GM12878 (cell line): ENCODE measurements at regions not wholly inside any gene's neighbourhood (a gene's known extent, or its start where the extent isn't known, plus 50 kb on each side); places are given as distances from the start of the nearest gene placed in this dataset.

Experiments used
- ATAC-seq: fragments of 200-7000 bp; cut with Tn5 transposase; 3 replicates; pipeline ENCODE4 v1.9.1; 2020; ENCODE audit warnings: mild to moderate bottlenecking, moderate library complexity
- BruUV-seq: library from RNA; stranded (reverse); fragments of 400-500 nt; replicated peaks from 2 replicates; lab custom pipeline; 2021; lab: Mats Ljungman, UMichigan
- CTCF ChIA-PET: fragments of 300-600 bp; sonication (Branson Sonifier 250); formaldehyde crosslinking; extraction: SDS; loops from one replicate; lab custom pipeline; 2021; ENCODE audit warnings: inconsistent platforms; lab: Yijun Ruan, JAX
- POLR2A ChIA-PET: fragments of 350-600 bp; formaldehyde crosslinking; extraction: SDS; loops from one replicate; lab custom pipeline; 2021; ENCODE audit warnings: inconsistent platforms; lab: Charles Lee
- RAD21 ChIA-PET: fragments of 300-600 bp; sonication (Branson Sonifier 250); formaldehyde crosslinking; loops from one replicate; lab custom pipeline; 2023; ENCODE audit warnings: antibody characterized with exemption; ENCODE audit not compliant: unreplicated experiment; lab: Charles Lee
- SMC1A ChIA-PET: fragments of 300-600 bp; sonication (Branson Sonifier 250); formaldehyde crosslinking; loops from one replicate; lab custom pipeline; 2023; ENCODE audit not compliant: unreplicated experiment, uncharacterized antibody; lab: Charles Lee
- DNase-seq: peaks from one replicate; pipeline ENCODE4 v3.0.0-alpha.2; 2011; ENCODE audit warnings: low read depth, low spot score
- FAIRE-seq: peaks from 3 replicates; lab custom pipeline; 2011; peaks lifted over from hg19 to GRCh38; lab: Jason Lieb, UNC
- H2AFZ ChIP-seq: 2 replicates; pipeline ENCODE4 v1.6.0; 2011; ENCODE audit warnings: low read depth, low read length, control low read depth; ENCODE audit not compliant: control insufficient read depth
- H3K27ac ChIP-seq: 2 replicates; pipeline ENCODE4 v1.5.1; 2011; ENCODE audit warnings: control low read depth; ENCODE audit not compliant: control insufficient read depth, insufficient read depth
- H3K27me3 ChIP-seq, 2 experiments: replicated peaks in 1 of 2; 2 replicates each; pipeline versions ENCODE4 v1.6.0 to v1.6.1; 2011; ENCODE audit warnings: low read length in 1 of 2; ENCODE audit not compliant: control insufficient read depth in 2 of 2, insufficient read depth in 2 of 2
- H3K36me3 ChIP-seq, 2 experiments: 2 replicates each; pipeline ENCODE4 v1.5.1; 2011; ENCODE audit warnings: low read length in 1 of 2; ENCODE audit not compliant: control insufficient read depth in 2 of 2, insufficient read depth in 2 of 2
- H3K4me1 ChIP-seq: 2 replicates; pipeline ENCODE4 v1.6.1; 2011; ENCODE audit warnings: mild to moderate bottlenecking, low read length, moderate library complexity, mixed read lengths; ENCODE audit not compliant: control insufficient read depth, insufficient read depth
- H3K4me2 ChIP-seq: 2 replicates; pipeline ENCODE4 v1.6.0; 2011; ENCODE audit warnings: control low read depth; ENCODE audit not compliant: control insufficient read depth, insufficient read depth
- H3K4me3 ChIP-seq: fragments of 200-600 bp; sonication (generic); 2 replicates; pipeline ENCODE4 v1.5.1; 2016
- H3K79me2 ChIP-seq: 2 replicates; pipeline ENCODE4 v1.6.0; 2011; ENCODE audit warnings: low read length; ENCODE audit not compliant: control insufficient read depth, insufficient read depth
- H3K9ac ChIP-seq: 2 replicates; pipeline ENCODE4 v1.8.0; 2011; ENCODE audit warnings: low read length, control low read depth, mixed read lengths; ENCODE audit not compliant: control insufficient read depth, insufficient read depth
- H3K9me3 ChIP-seq: replicated peaks from 3 replicates; pipeline ENCODE4 v1.5.1; 2011; ENCODE audit warnings: mild to moderate bottlenecking, low read length; ENCODE audit not compliant: control insufficient read depth, insufficient read depth
- H4K20me1 ChIP-seq: 2 replicates; pipeline ENCODE4 v1.6.0; 2011; ENCODE audit not compliant: control insufficient read depth, insufficient read depth
- CHD1 ChIP-seq: IDR thresholded peaks from 2 replicates; pipeline ENCODE4 v1.6.1; 2012; ENCODE audit warnings: low read depth, low read length, improper control_type of control experiment
- CTCF ChIP-seq, 3 experiments: IDR thresholded peaks in 2 of 3; conservative IDR thresholded peaks in 1 of 3; 2 replicates each; pipeline ENCODE4 v1.5.1; 2011; ENCODE audit warnings: low read depth in 3 of 3, low read length in 3 of 3, mild to moderate bottlenecking in 3 of 3, control low read depth in 2 of 3, moderate library complexity in 2 of 3, inconsistent platforms in 1 of 3, mixed read lengths in 1 of 3; ENCODE audit not compliant: control insufficient read depth in 2 of 3, insufficient read depth in 1 of 3; ENCODE audit errors: extremely low read depth in 1 of 3
- EGR1 ChIP-seq, 2 experiments: IDR thresholded peaks; 1 replicate in 1 of 2; 2 replicates in 1 of 2; pipeline ENCODE4 v1.6.1; 2011 to 2012; ENCODE audit warnings: low read depth in 2 of 2, low read length in 2 of 2, borderline replicate concordance in 1 of 2, mild to moderate bottlenecking in 1 of 2, moderate library complexity in 1 of 2
- FOXM1 ChIP-seq: IDR thresholded peaks from 2 replicates; pipeline ENCODE4 v1.6.1; 2012; ENCODE audit warnings: low read depth, mild to moderate bottlenecking, inconsistent platforms, low read length, moderate library complexity
- PAX8 ChIP-seq: fragments of 450-650 bp; IDR thresholded peaks from 2 replicates; pipeline ENCODE4 v1.6.1; 2017; ENCODE audit warnings: mild to moderate bottlenecking, moderate library complexity
- POLR2AphosphoS5 ChIP-seq: IDR thresholded peaks from 2 replicates; pipeline ENCODE4 v1.6.1; 2011; ENCODE audit warnings: mild to moderate bottlenecking, low read length, inconsistent platforms
- PRDM15 ChIP-seq: fragments of 450-650 bp; formaldehyde crosslinking; IDR thresholded peaks from 2 replicates; pipeline ENCODE4 v1.4.0; 2020; ENCODE audit warnings: mild to moderate bottlenecking, moderate library complexity
- RUNX3 ChIP-seq: IDR thresholded peaks from 2 replicates; pipeline ENCODE4 v1.6.1; 2012; ENCODE audit warnings: low read length, inconsistent platforms
- TAF1 ChIP-seq: IDR thresholded peaks from 2 replicates; pipeline ENCODE4 v1.6.1; 2011; ENCODE audit warnings: mild to moderate bottlenecking, low read depth, low read length, borderline replicate concordance
- YY1 ChIP-seq: IDR thresholded peaks from 2 replicates; pipeline ENCODE4 v1.6.1; 2011; ENCODE audit warnings: low read depth, mild to moderate bottlenecking, low read length
- ZNF207 ChIP-seq: fragments of 450-650 bp; IDR thresholded peaks from 2 replicates; pipeline ENCODE4 v1.6.1; 2014; ENCODE audit warnings: antibody characterized with exemption, mild to moderate bottlenecking, borderline replicate concordance
- WGBS: methylation state at CpG from one replicate; pipeline ENCODE4 v1.1.6; 2016; ENCODE audit warnings: low lambda C conversion rate; ENCODE audit not compliant: insufficient replicate concordance, insufficient coverage; ENCODE audit errors: missing lambda C conversion rate; 5-methylcytosine and 5-hydroxymethylcytosine counted together
- in situ Hi-C: fragments of 300-500 bp; cut with MboI; formaldehyde crosslinking; loops from 9 replicates; pipeline ENCODE4 v1.14.3; 2018; ENCODE audit warnings: mixed read lengths
- intact Hi-C: fragments of 100-400 bp; cut with micrococcal nuclease; formaldehyde crosslinking; loops from one replicate; pipeline ENCODE4 v1.14.2; 2022; ENCODE audit not compliant: unreplicated experiment

GRCh38 chr10:83176901-83177300 is 962.4 kb upstream of the GHITM start:
- no peak overlapping the region for H3K4me2 ChIP-seq
- no peak for DNase-seq
- ChIA-PET POLR2A (no interaction called here), RAD21 (no interaction called here), SMC1A (no interaction called here), CTCF (no interaction called here)
- H3K27ac ChIP-seq: no peak overlapping the region
- TF ChIP-seq RUNX3 (no peak), YY1 (no peak), POLR2AphosphoS5 (no peak), ZNF207 (no peak), PRDM15 (no peak), CHD1 (no peak), FOXM1 (no peak), EGR1 (IDR thresholded peaks at IDR 0.05; ENCODE audit: borderline replicate concordance in 1 of 2, low read depth in 2 of 2, low read length in 2 of 2) (no peak), TAF1 (no peak), PAX8 (no peak), CTCF (IDR thresholded peaks at IDR 0.05 in 2 of 3, conservative IDR thresholded peaks at IDR 0.05 in 1 of 3; ENCODE audit: control insufficient read depth in 2 of 3, extremely low read depth in 1 of 3, insufficient read depth in 1 of 3, low read depth in 3 of 3, low read length in 3 of 3) (no peak)
- no peaks in the 10 kb centered on the region for H4K20me1 ChIP-seq
- no peaks in the 10 kb centered on the region for H3K79me2 ChIP-seq
- 32% methylated on average over 2 of the region's 2 CpGs for WGBS
- H3K4me1 ChIP-seq: no peaks in the 10 kb centered on the region
- no peaks in the 10 kb centered on the region for H3K27me3 ChIP-seq
- H3K9me3 ChIP-seq: no peaks in the 10 kb centered on the region
- no peaks in the 10 kb centered on the region for H3K36me3 ChIP-seq
- intact Hi-C loops: no loop called here
- H2AFZ ChIP-seq: no peak overlapping the region
- FAIRE-seq: no peak
- in situ Hi-C loops: no loop called here
- H3K4me3 ChIP-seq: no peak overlapping the region
- BruUV-seq: no TSS peak
- H3K9ac ChIP-seq: no peak overlapping the region
- no peak for ATAC-seq
